Mucosa of rectum (tissue), 2 donors: ENCODE measurements at regions not wholly inside any gene's neighbourhood (a gene's known extent, or its start where the extent isn't known, plus 50 kb on each side); places are given as distances from the start of the nearest gene placed in this dataset.
"Not testable (repeated sequence)": the region's sequence is repeated elsewhere in the genome, so short reads cannot be mapped to it uniquely, and the experiment has no call there.

ENCODE experiments used
- H3K27ac ChIP-seq, 2 donors: one replicate each; pipeline ENCODE4 v1.7.0; 2013; ENCODE audit warnings: inconsistent platforms in 2 of 2, low read depth in 2 of 2, low read length in 2 of 2
- H3K27me3 ChIP-seq, 2 donors: one replicate each; pipeline ENCODE4 v1.7.0; 2013; ENCODE audit warnings: low read length in 2 of 2; ENCODE audit not compliant: control insufficient read depth in 2 of 2, insufficient read depth in 2 of 2
- H3K36me3 ChIP-seq, 2 donors: one replicate each; pipeline ENCODE4 v1.7.0; 2013; ENCODE audit warnings: low read length in 2 of 2; ENCODE audit not compliant: control insufficient read depth in 2 of 2, insufficient read depth in 2 of 2
- H3K4me1 ChIP-seq, 2 donors: one replicate each; pipeline ENCODE4 v1.7.0; 2013; ENCODE audit warnings: low read length in 2 of 2, mild to moderate bottlenecking in 1 of 2; ENCODE audit not compliant: control insufficient read depth in 2 of 2, insufficient read depth in 2 of 2
- H3K4me3 ChIP-seq, 2 donors: one replicate each; pipeline ENCODE4 v1.7.0; 2013; ENCODE audit warnings: low read length in 2 of 2
- H3K9ac ChIP-seq, 2 donors: one replicate each; pipeline ENCODE4 v1.7.0; 2013; ENCODE audit warnings: low read length in 2 of 2, low read depth in 1 of 2, mild to moderate bottlenecking in 1 of 2
- H3K9me3 ChIP-seq, 2 donors: one replicate each; pipeline ENCODE4 v1.7.0; 2013; ENCODE audit warnings: low read length in 2 of 2; ENCODE audit not compliant: control insufficient read depth in 2 of 2
- donor health status: healthy.
- donor health status: Normal muscosa, but diverticular disease.

GRCh38 chr16:29126616-29127015 is 141.8 kb downstream of the LAT start:
- Histone ChIP-seq H3K4me1 (no peaks in the 10 kb centered on the region), H3K9me3 (no peaks in the 10 kb centered on the region), H3K4me3 (no peak overlapping the region), H3K27me3 (no peaks in the 10 kb centered on the region), H3K27ac (peak overlapping the region; percentile 3 to 23), H3K36me3 (no peaks in the 10 kb centered on the region), H3K9ac (no peak overlapping the region)

GRCh38 chr16:29126057-29126494 is 141.2 kb downstream of the LAT start:
- Histone ChIP-seq H3K4me3 (no peak overlapping the region), H3K4me1 (no peaks in the 10 kb centered on the region), H3K9me3 (no peaks in the 10 kb centered on the region), H3K27me3 (no peaks in the 10 kb centered on the region), H3K36me3 (no peaks in the 10 kb centered on the region), H3K27ac (peak overlapping the region; percentile 7 to 23), H3K9ac (no peak overlapping the region)

DNA sequence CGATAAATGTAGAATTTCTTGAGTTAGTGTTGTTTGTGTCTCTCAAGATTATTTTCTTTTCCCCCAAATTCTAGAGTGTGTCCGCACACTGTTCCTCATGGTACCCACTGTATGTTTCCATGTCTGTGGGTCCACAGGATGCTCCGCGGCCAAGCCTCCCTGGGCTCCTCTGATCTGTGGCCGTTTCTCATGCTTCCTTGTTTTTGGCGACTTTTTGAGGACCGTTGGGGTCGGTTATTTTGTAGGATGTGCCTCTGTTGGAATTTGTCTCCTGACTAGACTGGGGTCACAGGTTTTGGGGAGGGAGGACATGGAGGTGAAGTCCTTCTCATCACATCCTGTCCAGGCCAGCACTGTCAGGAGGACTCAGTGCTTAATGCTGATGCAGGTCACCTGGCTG is 140.0 kb downstream of the LAT start:
- Histone ChIP-seq H3K9ac (no peak overlapping the region), H3K9me3 (no peaks in the 10 kb centered on the region), H3K4me1 (no peaks in the 10 kb centered on the region), H3K4me3 (no peak overlapping the region), H3K36me3 (no peaks in the 10 kb centered on the region), H3K27ac (no peak overlapping the region), H3K27me3 (no peaks in the 10 kb centered on the region)

- not testable (repeated sequence) for H3K9ac ChIP-seq, H3K4me1 ChIP-seq, H3K4me3 ChIP-seq, H3K27me3 ChIP-seq, H3K9me3 ChIP-seq, H3K36me3 ChIP-seq, H3K27ac ChIP-seq
These were observed 139.3 kb downstream of the LAT start for GRCh38 chr16:29124162-29124561.

DNA sequence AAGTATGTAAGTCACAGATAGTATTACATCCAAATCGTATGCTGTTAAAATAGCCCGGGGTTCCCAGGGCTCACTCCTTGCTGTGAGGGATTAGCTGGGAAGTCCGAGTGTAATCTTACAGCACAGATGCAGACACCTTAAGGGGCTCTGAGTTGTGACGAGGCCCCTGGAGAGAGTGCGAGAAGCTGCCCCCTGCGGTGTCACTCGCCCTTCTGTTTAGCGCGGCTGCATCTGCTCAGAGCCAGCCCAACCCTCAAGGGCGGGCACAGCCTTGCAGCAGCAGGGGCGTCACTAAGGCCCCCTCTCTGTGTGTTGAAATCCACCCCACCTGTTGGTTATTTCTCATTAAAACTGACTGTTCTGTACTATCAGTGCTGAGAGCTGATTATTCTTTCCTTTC is 135.8 kb downstream of the LAT start:
- peaks cover 0 to 10% of the 10 kb centered on the region in 2 donors for H3K36me3 ChIP-seq
- not testable (repeated sequence) for H3K4me3 ChIP-seq, H3K4me1 ChIP-seq, H3K9me3 ChIP-seq, H3K27ac ChIP-seq, H3K27me3 ChIP-seq, H3K9ac ChIP-seq

DNA sequence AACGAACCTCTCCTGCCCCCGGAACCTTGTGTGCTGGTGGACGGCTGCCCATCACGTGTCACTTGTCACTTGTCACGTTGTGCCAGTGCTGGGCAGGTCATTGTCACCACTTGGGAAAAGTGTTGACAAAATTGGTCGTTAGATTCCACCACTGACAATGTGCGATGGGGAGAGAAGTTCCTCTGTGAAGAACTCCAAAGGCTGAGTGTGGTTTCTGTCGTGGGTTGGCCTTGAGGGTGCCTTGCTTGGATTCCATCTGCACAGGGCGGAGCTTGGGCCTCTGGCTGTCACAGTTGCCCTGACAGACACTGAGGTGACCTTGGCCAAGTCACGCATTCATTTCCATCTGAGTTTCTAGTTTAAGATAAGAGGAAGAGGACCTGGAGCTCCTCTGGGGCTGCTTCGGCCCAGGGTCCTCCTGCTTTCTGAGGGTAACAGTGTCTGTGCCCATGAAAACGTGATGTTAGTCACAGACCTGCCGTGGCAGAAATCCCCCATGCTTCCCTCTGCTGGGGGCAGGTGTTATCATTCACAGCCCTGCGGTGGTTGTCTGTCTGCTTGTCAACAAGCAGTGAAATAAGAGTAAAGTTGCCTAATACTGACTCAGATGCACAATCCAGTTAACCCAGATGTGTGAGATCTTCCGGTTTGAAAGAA is 133.6 kb downstream of the LAT start:
- Histone ChIP-seq H3K36me3 (peaks cover 0 to 10% of the 10 kb centered on the region in 2 donors), H3K27ac (peak overlapping the region; percentile 9 to 37)
- not testable (repeated sequence) for H3K9ac ChIP-seq, H3K4me3 ChIP-seq, H3K4me1 ChIP-seq, H3K9me3 ChIP-seq, H3K27me3 ChIP-seq

- Histone ChIP-seq H3K27me3 (no peaks in the 10 kb centered on the region), H3K9me3 (no peaks in the 10 kb centered on the region), H3K36me3 (peaks cover 0 to 15% of the 10 kb centered on the region in 2 donors), H3K27ac (no peak overlapping the region), H3K4me3 (no peak overlapping the region), H3K4me1 (peaks cover 0 to 5% of the 10 kb centered on the region in 2 donors), H3K9ac (no peak overlapping the region)
These were observed 132.8 kb downstream of the LAT start for GRCh38 chr16:29117631-29118030.

DNA sequence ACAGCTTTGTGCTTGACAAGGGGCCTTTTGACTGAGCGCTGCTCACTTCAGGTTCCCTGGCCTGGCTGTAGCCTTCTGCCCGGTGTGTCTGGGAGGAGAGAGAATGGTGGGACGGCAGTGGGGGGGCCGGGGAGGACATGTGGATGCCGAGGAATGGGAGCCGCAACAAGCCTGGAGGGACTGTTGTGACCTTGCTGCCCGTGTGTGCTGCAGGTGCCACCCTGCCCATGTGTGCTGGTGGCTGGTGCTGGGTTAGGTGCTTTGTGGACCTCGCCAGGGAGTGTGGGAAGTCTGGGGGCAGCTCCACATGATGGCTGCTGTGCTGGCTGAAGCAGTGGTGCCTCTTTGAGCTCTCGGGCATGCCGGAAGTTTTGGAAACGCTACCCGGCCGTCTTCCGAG is 132.1 kb downstream of the LAT start:
- Histone ChIP-seq H3K4me1 (peaks cover 0 to 5% of the 10 kb centered on the region in 2 donors), H3K36me3 (peaks cover 0 to 15% of the 10 kb centered on the region in 2 donors), H3K27me3 (no peaks in the 10 kb centered on the region), H3K9me3 (no peaks in the 10 kb centered on the region), H3K4me3 (no peak overlapping the region), H3K9ac (no peak overlapping the region), H3K27ac (peak overlapping the region in 1 of 2 donors; percentile 16)

- not testable (repeated sequence) for H3K9ac ChIP-seq, H3K9me3 ChIP-seq, H3K27ac ChIP-seq, H3K4me1 ChIP-seq, H3K4me3 ChIP-seq, H3K27me3 ChIP-seq
- H3K36me3 ChIP-seq: peaks cover 0 to 15% of the 10 kb centered on the region in 2 donors
These were observed 131.4 kb downstream of the LAT start for GRCh38 chr16:29116207-29116606.

GRCh38 chr16:29115802-29116141 is 130.9 kb downstream of the LAT start:
- peaks cover 0 to 15% of the 10 kb centered on the region in 2 donors for H3K36me3 ChIP-seq
- not testable (repeated sequence) for H3K9ac ChIP-seq, H3K4me1 ChIP-seq, H3K27me3 ChIP-seq, H3K9me3 ChIP-seq, H3K4me3 ChIP-seq, H3K27ac ChIP-seq
